ENCODE measurements at regions not wholly inside any gene's neighbourhood (a gene's known extent, or its start where the extent isn't known, plus 50 kb on each side); places are given as distances from the start of the nearest gene placed in this dataset.

DNA sequence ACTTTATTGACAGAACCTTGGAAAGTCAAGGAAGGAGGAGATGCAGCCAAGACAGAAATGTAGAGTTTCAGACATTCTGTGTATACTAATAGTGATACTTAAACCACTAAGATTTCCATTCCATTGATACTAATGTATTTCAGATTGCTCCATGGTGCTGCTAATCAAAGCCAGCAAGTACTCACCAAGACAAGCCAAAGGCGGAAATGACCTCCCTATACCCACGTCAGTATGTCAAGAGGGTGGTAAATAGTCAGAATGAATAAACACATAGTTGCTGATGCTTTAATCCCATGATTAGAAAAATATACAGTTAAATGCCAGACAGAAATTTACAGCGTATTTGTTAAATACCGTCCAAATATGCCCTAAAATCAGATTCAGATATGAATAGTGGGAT lies 417.8 kb upstream of the INTU start:
- TF ChIP-seq EZH2 (IDR thresholded peaks at IDR 0.05; ENCODE audit: low read length, missing control alignments) (no peak), CTCF (conservative IDR thresholded peaks at IDR 0.05 in 1 of 2, IDR thresholded peaks at IDR 0.05 in 1 of 2; ENCODE audit: low read depth in 1 of 2, low read length in 2 of 2) (no peak)

Data from fibroblast of lung (primary cell).